Right renal cortex interstitium (tissue), 3 donors: ENCODE measurements at regions not wholly inside any gene's neighbourhood (a gene's known extent, or its start where the extent isn't known, plus 50 kb on each side); places are given as distances from the start of the nearest gene placed in this dataset.
A peak's percentile ranks its signal among the peaks of the same experiment; 100 is the strongest.

Source experiments
- DNase-seq, 3 donors: peaks; one replicate each; pipeline ENCODE4 v3.0.0-alpha.2; 2013; ENCODE audit warnings: low read depth in 3 of 3, low spot score in 2 of 3

DNA sequence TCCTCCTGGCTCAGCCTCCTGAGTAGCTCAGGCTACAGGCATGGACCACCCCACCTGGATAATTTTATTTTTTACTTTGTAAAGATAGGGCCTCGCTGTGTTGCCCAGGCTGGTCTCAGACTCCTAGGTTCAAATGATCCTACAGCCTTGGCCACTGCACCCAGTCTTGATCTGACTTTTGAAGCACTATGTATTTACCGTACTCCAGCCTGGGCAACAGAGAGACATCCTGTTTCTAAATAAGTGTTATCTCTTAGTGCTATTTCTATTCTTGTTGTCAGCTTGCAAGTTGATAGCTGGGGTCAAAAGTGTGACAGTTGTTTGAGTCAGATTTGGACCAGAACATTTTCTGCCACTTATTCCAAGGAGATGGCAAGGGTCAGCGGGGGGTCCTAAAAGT lies 486.4 kb downstream of the NPIPA7 start:
- no peak for DNase-seq

DNA sequence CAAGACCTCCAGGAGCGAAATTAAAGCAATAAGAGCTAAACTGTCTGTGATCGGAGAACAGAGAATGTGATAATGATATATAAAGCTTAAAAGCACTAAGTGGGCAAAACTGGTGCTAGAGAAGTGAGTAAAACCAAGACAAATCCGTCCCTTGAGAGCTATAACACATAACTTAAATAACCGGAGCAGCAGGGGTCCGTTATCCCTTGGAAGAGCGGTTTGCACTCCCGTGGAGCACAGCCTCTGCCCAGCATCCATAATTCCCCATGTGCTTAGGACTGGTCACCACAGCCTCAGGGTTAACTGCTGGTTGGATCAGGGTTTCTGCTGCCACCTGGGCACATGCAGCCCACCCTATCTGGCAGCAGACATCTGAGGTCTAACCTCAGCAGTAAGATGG lies 489.0 kb downstream of the NPIPA7 start:
- no peak for DNase-seq

DNA sequence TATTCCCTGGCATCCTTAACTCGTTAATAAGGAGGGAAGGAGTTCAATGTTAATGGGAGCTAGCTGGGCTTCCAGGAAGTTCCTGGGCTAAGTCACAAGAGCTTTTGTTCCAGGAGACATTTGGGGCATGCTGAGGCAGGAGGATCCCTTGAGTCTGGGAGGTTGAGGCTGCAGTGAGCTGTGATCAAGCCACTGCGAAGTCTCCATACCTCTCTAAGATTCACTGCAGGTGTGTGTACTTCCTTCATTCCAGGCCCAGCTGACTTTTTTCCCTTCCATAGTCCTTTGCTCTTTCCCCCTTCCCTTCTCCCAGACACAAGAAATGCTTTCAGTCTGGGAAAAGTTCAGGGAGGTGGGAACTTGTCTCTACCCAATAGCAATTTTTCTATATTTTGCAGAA lies 489.8 kb downstream of the NPIPA7 start:
- DNase-seq, result no peak

GRCh38 chr16:16869746-16870145 lies 490.8 kb downstream of the NPIPA7 start:
- no peak for DNase-seq

- no peak for DNase-seq
Measured at GRCh38 chr16:16871196-16871595, 492.3 kb downstream of the NPIPA7 start.

GRCh38 chr16:16877061-16877460 lies 498.1 kb downstream of the NPIPA7 start:
- no peak for DNase-seq

- no peak for DNase-seq
Measured at GRCh38 chr16:16879567-16880251, 500.8 kb downstream of the NPIPA7 start.

DNA sequence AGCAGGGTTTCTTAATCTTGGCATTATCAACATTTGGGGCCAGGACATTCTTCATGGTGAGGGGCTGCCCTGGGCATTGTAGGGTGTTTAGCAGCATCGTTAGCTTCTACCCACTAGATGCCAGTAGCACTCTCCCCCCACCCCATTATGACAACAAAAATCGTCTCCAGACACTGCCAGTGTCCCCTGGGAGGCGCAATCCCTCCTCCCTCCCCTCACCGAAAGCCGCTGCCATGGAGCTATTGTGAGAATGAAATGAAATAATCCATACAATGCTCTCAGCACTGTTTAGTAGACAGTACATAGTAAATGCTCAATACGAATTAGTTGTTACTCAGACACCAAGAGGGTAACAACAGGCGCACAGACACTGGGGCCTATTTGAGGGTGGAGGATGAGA lies 502.9 kb downstream of the NPIPA7 start:
- DNase-seq, result no peak

DNA sequence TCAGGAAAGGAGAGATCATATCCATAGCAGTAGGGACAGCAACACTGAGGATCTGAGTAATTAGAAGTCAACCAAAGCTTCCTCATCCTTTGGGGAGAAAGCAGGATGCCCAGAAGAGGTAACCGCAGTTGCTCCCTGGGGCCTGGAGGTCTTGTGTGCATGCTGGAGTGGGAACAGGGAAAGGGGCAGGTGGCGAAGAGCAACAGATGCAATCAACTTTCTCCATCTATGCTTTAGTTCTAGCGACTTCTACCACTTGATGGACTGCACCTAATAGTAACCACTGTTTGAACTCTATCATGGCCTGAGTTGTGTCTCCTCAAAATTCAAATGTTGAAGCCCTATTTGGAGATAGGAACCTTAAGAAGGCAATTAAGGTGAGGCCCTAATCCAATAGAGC lies 503.8 kb downstream of the NPIPA7 start:
- no peak for DNase-seq

- DNase-seq, result no peak
Measured at GRCh38 chr16:16884451-16884850, 505.5 kb downstream of the NPIPA7 start.

DNA sequence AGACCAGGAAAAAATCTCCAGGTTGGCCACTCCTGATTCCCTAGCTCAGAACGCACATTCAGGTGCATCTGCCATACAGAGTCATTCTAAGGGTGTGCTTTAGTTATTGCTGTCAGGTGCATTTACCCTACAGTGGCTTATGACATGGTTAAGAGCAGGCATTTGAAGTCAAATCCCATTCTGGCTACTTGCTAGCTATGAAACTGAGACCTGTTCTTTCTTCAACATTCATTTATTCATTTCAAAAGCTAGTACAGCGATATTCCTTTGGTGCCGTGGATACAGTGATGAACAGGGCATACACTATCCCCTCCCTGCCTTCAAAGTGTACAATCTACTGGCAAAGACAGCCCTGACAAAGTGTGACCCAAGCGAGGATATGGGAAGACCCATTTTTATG lies 508.3 kb downstream of the NPIPA7 start:
- DNase-seq, result no peak

DNA sequence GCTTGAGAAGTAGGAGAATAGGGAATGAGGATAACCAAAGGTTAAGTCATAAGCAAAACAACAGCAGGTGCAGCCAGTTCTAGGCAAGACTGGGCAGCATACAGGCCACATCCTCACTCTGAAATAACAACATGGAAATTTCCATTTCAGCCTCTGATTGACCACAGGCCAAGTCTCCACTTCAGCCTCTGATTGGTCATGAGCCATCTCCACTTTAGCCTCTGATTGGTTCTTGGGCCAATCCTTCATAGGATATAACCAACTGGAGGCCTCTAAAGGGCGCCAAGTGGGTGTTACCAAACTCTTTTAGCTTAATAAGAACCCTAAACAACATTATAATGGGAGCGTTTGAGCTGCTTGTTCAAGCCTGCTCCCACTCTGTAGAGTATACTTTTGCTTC lies 512.0 kb downstream of the NPIPA7 start:
- DNase-seq, result no peak

DNA sequence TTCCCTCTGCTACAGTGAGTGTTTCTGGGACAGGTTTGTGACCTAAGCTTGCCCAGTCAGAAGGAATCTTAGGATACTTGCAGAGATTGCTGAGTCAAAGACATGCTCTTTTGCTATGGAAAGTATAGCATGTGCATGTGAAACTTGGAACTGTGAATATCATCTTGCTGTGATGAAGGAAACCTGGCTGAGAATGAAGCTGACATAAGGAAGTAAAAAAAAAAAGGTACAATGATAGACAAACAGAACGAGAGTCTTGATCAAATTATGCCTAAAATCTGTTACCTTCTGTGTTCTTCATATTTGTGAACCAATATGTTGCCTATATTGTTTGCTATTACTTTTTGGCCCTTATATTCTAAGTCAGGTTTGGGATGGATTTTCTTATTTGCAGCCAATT lies 525.7 kb downstream of the NPIPA7 start:
- no peak for DNase-seq

DNA sequence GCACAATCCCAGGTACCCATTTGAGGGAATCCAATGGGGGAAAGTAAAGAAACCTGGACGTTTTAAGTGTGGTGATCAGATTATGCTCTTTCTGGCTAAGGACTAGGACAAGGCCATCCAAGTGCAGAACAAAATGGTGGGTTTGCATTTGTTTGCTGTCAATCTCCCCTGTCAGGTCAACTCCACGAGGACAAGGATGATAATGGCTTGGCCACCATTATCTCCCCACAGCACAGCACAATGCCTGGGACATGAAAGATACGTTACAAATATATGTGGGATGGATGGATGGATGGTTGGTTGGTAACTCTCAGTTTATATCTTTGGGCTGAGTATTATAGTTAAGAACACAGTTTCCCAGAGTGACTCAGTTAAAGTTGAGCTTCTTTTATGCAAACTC lies 526.9 kb downstream of the NPIPA7 start:
- no peak for DNase-seq

GRCh38 chr16:16907089-16907488 lies 528.1 kb downstream of the NPIPA7 start:
- no peak for DNase-seq

DNA sequence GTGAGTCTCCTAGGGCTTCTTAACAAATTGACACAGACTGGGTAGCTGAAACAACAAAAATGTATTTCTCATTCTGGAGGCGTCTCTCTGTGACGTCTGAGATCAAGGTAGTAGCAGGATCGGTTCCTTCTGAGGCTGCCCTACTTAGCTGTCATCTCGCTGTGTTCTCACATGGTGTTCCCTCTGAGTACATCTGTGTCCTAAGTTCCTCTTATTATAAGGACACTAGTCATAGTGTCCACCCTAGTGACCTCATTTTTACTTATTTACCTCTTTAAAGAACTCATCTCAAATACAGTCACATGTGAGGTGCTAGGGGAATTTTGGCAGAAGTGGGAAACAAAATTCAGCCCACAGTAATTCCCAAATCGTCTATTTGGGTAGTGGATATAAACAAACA lies 529.1 kb downstream of the NPIPA7 start:
- no peak for DNase-seq

DNA sequence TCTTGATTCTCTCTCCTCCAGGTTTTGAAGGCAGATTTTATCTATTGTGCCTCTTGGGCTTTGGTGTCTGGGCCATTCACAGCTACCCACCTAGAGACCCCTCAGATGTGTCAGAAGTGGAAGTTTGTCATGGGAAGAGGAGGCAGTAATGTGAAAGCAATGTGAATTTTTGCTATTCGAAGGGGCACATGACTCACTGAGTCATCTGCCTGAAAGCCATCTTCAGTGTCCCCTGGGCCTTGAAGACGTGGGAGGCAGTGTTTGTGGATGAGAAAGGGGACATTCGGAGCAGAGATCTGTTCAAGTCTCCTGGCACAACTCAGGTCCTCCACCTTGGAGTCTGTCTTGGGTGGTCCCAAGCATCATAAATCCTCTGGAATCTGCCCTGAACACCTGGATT lies 530.2 kb downstream of the NPIPA7 start:
- DNase-seq, result no peak

- DNase-seq, result no peak
Measured at GRCh38 chr16:16910666-16911065, 531.7 kb downstream of the NPIPA7 start.

- DNase-seq, result no peak
Measured at GRCh38 chr16:16915771-16916170, 536.8 kb downstream of the NPIPA7 start.

DNA sequence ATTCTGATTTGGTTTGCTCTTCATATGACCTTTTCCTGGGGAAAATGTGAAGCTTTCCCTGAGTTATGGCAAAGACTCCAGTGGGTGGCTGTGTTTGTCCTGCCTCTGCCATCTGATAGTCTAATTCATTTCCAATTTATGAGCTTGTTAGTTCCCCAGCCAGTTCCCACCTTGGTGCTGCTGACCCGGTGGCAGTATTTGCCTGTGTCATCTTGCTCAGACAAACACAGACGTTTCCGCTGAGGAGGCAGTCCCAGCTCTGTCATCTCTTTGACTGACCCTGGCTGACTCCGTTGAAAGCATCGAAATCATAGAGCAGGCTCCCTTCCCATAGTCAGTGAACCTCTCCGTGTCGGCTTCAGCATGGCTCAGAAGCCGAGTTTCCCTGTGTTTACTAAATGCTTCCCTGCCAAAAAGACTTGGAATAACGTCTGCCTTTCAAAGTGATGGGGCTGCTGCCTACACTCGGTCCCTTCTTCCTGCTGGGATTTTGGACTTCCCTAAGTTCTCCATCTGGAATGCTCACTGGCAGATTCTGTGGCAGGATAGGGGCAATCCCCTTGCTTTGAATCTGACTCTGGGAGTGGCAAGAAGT lies 538.3 kb downstream of the NPIPA7 start:
- DNase-seq, result peak in 2 of 3 donors; percentile 1

GRCh38 chr16:16923479-16923878 lies 544.5 kb downstream of the NPIPA7 start:
- DNase-seq, result no peak

GRCh38 chr16:16924613-16925012 lies 545.7 kb downstream of the NPIPA7 start:
- DNase-seq, result no peak

GRCh38 chr16:16925432-16925831 lies 545.3 kb downstream of the XYLT1 start:
- DNase-seq, result no peak
